ENCODE measurements at regions not wholly inside any gene's neighbourhood (a gene's known extent, or its start where the extent isn't known, plus 50 kb on each side); places are given as distances from the start of the nearest gene placed in this dataset.

GRCh38 chr4:177117256-177117655 lies 192.4 kb upstream of the NEIL3 start:
- FAIRE-seq, result no peak

- FAIRE-seq, result peak; percentile 97
Observed at GRCh38 chr4:177118596-177118995, 191.1 kb upstream of the NEIL3 start.

- no peak for FAIRE-seq
Observed at GRCh38 chr4:177119021-177119471, 190.6 kb upstream of the NEIL3 start.

GRCh38 chr4:177119691-177120090 lies 190.0 kb upstream of the NEIL3 start:
- FAIRE-seq, result no peak

GRCh38 chr4:177123811-177124210 lies 185.9 kb upstream of the NEIL3 start:
- FAIRE-seq, result no peak

- FAIRE-seq, result peak; percentile 86
Observed at GRCh38 chr4:177124349-177125064, 185.2 kb upstream of the NEIL3 start.

GRCh38 chr4:177125656-177126055 lies 184.0 kb upstream of the NEIL3 start:
- FAIRE-seq, result no peak

- FAIRE-seq, result no peak
Observed at GRCh38 chr4:177127658-177128057, 182.0 kb upstream of the NEIL3 start.

- FAIRE-seq, result no peak
Observed at GRCh38 chr4:177128306-177128705, 181.4 kb upstream of the NEIL3 start.

- FAIRE-seq, result no peak
Observed at GRCh38 chr4:177131736-177132135, 177.9 kb upstream of the NEIL3 start.

- FAIRE-seq, result no peak
Observed at GRCh38 chr4:177147668-177148067, 162.0 kb upstream of the NEIL3 start.

GRCh38 chr4:177155454-177155853 lies 154.2 kb upstream of the NEIL3 start:
- FAIRE-seq, result no peak

GRCh38 chr4:177159600-177159999 lies 150.1 kb upstream of the NEIL3 start:
- FAIRE-seq, result no peak

GRCh38 chr4:177161781-177162180 lies 147.9 kb upstream of the NEIL3 start:
- no peak for FAIRE-seq

- no peak for FAIRE-seq
Observed at GRCh38 chr4:177163532-177163931, 146.1 kb upstream of the NEIL3 start.

- no peak for FAIRE-seq
Observed at GRCh38 chr4:177171588-177171987, 138.1 kb upstream of the NEIL3 start.

- FAIRE-seq, result no peak
Observed at GRCh38 chr4:177175473-177175872, 134.2 kb upstream of the NEIL3 start.

- no peak for FAIRE-seq
Observed at GRCh38 chr4:177177541-177178081, 132.1 kb upstream of the NEIL3 start.

GRCh38 chr4:177178246-177178645 lies 131.4 kb upstream of the NEIL3 start:
- no peak for FAIRE-seq

- no peak for FAIRE-seq
Observed at GRCh38 chr4:177182166-177182565, 127.5 kb upstream of the NEIL3 start.

GRCh38 chr4:177182728-177183127 lies 126.9 kb upstream of the NEIL3 start:
- FAIRE-seq, result no peak

GRCh38 chr4:177185151-177185550 lies 124.5 kb upstream of the NEIL3 start:
- no peak for FAIRE-seq

- FAIRE-seq, result no peak
Observed at GRCh38 chr4:177185579-177185978, 124.1 kb upstream of the NEIL3 start.

- no peak for FAIRE-seq
Observed at GRCh38 chr4:177187371-177187770, 122.3 kb upstream of the NEIL3 start.
